GM10266 (cell line): ENCODE measurements at regions not wholly inside any gene's neighbourhood (a gene's known extent, or its start where the extent isn't known, plus 50 kb on each side); places are given as distances from the start of the nearest gene placed in this dataset.

Experiments used
- DNase-seq: peaks from one replicate; pipeline ENCODE4 v3.0.0; 2012; ENCODE audit errors: extremely low spot score
- CTCF ChIP-seq: IDR thresholded peaks from 2 replicates; pipeline ENCODE4 v1.5.1; 2012; ENCODE audit warnings: mild to moderate bottlenecking, low read depth; ENCODE audit not compliant: control insufficient read depth, insufficient read depth; ENCODE audit errors: missing control alignments

GRCh38 chr15:25175789-25176615 lies 221.2 kb downstream of the SNRPN start:
- DNase-seq, result no peak
- TF ChIP-seq CTCF, result no peak

GRCh38 chr15:25176616-25176923 lies 221.8 kb downstream of the SNRPN start:
- DNase-seq, result no peak
- no peak for TF ChIP-seq CTCF

- no peak for TF ChIP-seq CTCF
Measured at GRCh38 chr15:25176991-25177954, 222.5 kb downstream of the SNRPN start.

GRCh38 chr15:25177955-25178801 lies 223.4 kb downstream of the SNRPN start:
- DNase-seq, result no peak
- no peak for TF ChIP-seq CTCF

More at GRCh38 chr15:25176991-25177954, 222.5 kb downstream of the SNRPN start:
- DNase-seq, result no peak

GRCh38 chr15:25178835-25179672 lies 224.3 kb downstream of the SNRPN start:
- no peak for DNase-seq
- no peak for TF ChIP-seq CTCF
